ENCODE measurements at regions not wholly inside any gene's neighbourhood (a gene's known extent, or its start where the extent isn't known, plus 50 kb on each side); places are given as distances from the start of the nearest gene placed in this dataset.

DNA sequence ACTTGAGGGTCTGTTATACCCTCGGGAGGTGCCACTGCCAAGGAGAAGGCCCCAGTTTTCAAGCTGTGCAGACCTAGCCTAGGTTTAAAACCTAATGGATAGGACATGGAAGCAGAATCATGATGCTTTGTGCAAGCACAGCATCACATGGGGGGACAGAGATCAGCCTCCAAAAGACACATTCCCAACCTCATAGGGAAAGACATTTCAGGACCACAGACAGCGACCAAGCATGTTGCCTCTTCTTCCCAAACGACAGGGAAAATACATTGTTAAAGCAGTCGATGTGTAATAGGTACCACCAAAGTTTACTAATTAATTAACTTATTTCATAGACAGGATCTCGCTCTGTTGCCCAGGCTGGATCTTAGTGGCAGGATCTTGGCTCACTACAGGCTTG is 573.9 kb downstream of the TCERG1L start:
- peak; percentile 14 for DNase-seq (ENCODE audit: unreplicated experiment)
- no peak overlapping the region for H3K27ac Mint-ChIP-seq (ENCODE audit: low read depth, unreplicated experiment)
- H3K9me3 Mint-ChIP-seq (ENCODE audit: unreplicated experiment): peaks cover 46% of the 10 kb centered on the region
- H3K27me3 Mint-ChIP-seq (ENCODE audit: insufficient read depth, unreplicated experiment): no peaks in the 10 kb centered on the region
- TF ChIP-seq, protein P1, sequence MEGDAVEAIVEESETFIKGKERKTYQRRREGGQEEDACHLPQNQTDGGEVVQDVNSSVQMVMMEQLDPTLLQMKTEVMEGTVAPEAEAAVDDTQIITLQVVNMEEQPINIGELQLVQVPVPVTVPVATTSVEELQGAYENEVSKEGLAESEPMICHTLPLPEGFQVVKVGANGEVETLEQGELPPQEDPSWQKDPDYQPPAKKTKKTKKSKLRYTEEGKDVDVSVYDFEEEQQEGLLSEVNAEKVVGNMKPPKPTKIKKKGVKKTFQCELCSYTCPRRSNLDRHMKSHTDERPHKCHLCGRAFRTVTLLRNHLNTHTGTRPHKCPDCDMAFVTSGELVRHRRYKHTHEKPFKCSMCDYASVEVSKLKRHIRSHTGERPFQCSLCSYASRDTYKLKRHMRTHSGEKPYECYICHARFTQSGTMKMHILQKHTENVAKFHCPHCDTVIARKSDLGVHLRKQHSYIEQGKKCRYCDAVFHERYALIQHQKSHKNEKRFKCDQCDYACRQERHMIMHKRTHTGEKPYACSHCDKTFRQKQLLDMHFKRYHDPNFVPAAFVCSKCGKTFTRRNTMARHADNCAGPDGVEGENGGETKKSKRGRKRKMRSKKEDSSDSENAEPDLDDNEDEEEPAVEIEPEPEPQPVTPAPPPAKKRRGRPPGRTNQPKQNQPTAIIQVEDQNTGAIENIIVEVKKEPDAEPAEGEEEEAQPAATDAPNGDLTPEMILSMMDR (IDR thresholded peaks at IDR 0.05; ENCODE audit: unreplicated experiment): no peak
- H3K36me3 Mint-ChIP-seq (ENCODE audit: insufficient read depth, unreplicated experiment): no peaks in the 10 kb centered on the region
- POLR2A ChIA-PET: no interaction called here
- CTCF ChIA-PET: interaction anchor here (0.7 kb wide), 1 partner anchor 138 kb away, joined by 3 read pairs; no protein-coding TSS in a partner anchor
- H3K4me1 Mint-ChIP-seq (ENCODE audit: insufficient read depth, unreplicated experiment): no peaks in the 10 kb centered on the region
- intact Hi-C loops (cut with micrococcal nuclease): no loop called here
- no peak overlapping the region for H3K4me3 Mint-ChIP-seq (ENCODE audit: unreplicated experiment)
- no TSS peak for BruUV-seq (replicated peaks)

DNA sequence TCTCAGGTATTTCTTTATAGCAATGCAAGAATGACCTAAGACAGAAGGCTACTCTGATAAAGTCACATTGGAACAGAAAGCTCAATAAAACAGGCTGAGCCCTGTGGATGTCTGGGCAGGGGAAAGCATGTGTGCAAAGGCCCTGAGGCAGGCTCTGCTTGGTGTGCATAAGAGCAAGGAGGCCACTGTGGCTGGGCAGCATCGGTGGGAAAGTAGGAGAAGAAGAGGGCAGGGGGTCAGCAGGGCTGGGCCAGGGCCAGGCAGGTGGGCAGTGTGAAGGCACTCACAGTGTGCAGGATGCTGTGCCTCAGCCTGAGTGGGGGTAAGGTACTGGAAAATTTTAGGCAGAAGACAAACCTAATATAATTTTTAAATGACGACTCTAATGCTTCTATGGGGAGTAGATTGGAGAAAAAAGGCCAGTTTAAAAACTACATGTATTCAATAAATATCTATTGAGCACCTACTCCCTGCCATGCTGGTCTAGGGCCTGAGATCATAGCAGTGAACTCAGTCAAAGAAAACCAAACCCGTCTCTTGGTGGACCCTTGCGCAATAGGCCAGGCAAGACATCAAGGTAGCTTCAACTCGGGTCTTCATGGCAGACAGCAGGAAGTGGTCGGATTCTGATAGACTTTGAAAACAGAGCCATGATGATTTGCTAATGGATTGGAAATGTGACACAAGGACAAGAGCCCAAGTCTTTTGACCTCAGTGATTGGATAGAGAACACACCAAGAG is 572.3 kb downstream of the TCERG1L start:
- TF ChIP-seq, protein P1 (IDR thresholded peaks at IDR 0.05; ENCODE audit: unreplicated experiment): no peak
- no peak overlapping the region for H3K4me3 Mint-ChIP-seq (ENCODE audit: unreplicated experiment)
- intact Hi-C loops (cut with micrococcal nuclease): no loop called here
- no peaks in the 10 kb centered on the region for H3K36me3 Mint-ChIP-seq (ENCODE audit: insufficient read depth, unreplicated experiment)
- peaks cover 43% of the 10 kb centered on the region for H3K9me3 Mint-ChIP-seq (ENCODE audit: unreplicated experiment)
- H3K4me1 Mint-ChIP-seq (ENCODE audit: insufficient read depth, unreplicated experiment): no peaks in the 10 kb centered on the region
- H3K27me3 Mint-ChIP-seq (ENCODE audit: insufficient read depth, unreplicated experiment): no peaks in the 10 kb centered on the region
- DNase-seq (ENCODE audit: unreplicated experiment): no peak
- BruUV-seq (replicated peaks): no TSS peak
- no peak overlapping the region for H3K27ac Mint-ChIP-seq (ENCODE audit: low read depth, unreplicated experiment)
- ChIA-PET CTCF (no interaction called here), POLR2A (no interaction called here)

DNA sequence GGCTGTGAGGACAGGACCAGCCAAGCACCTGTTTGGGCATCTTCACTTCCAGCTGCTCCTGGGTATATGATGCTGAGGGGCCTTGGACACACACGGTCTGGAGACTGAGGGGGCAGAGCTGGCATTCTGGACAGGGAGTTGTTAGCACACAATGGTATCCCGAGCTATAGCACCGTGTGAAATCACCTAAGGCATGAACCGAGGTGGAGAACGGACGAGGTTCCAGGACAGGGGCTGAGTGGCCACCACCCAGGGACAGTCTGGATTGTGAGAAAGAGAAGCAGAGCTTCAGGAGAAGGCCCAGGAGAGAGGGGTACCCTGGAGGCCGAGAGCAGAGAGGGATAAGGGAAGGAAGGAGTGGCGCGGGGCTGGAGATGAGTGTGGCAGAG is 571.8 kb downstream of the TCERG1L start:
- ChIA-PET CTCF (no interaction called here), POLR2A (no interaction called here)
- intact Hi-C loops (cut with micrococcal nuclease): no loop called here
- no peaks in the 10 kb centered on the region for H3K4me1 Mint-ChIP-seq (ENCODE audit: insufficient read depth, unreplicated experiment)
- no peak overlapping the region for H3K27ac Mint-ChIP-seq (ENCODE audit: low read depth, unreplicated experiment)
- TF ChIP-seq, protein P1 (IDR thresholded peaks at IDR 0.05; ENCODE audit: unreplicated experiment): no peak
- H3K27me3 Mint-ChIP-seq (ENCODE audit: insufficient read depth, unreplicated experiment): no peaks in the 10 kb centered on the region
- H3K9me3 Mint-ChIP-seq (ENCODE audit: unreplicated experiment): peaks cover 37% of the 10 kb centered on the region
- H3K36me3 Mint-ChIP-seq (ENCODE audit: insufficient read depth, unreplicated experiment): no peaks in the 10 kb centered on the region
- no TSS peak for BruUV-seq (replicated peaks)
- no peak for DNase-seq (ENCODE audit: unreplicated experiment)
- no peak overlapping the region for H3K4me3 Mint-ChIP-seq (ENCODE audit: unreplicated experiment)

DNA sequence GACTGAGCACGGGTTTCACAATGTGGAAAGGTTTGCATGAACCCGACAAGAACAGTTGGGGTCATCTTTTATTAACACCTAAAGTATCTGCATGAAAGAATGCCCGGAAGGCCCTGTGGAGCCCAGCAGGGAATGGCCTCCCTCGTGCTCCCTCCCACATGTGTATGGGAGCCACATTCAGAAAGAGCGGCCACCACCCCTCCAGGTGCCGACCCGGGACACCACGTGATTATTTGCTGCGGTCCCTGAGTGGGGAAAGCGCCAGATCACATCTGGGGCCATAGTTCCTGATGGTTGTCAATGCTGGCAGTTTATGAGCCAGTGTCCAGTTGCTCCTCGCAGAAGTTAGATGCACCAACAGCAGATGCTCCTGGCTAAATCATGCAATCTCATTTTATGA is 571.4 kb downstream of the TCERG1L start:
- H3K36me3 Mint-ChIP-seq (ENCODE audit: insufficient read depth, unreplicated experiment): no peaks in the 10 kb centered on the region
- ChIA-PET CTCF (no interaction called here), POLR2A (no interaction called here)
- no peak overlapping the region for H3K4me3 Mint-ChIP-seq (ENCODE audit: unreplicated experiment)
- H3K27ac Mint-ChIP-seq (ENCODE audit: low read depth, unreplicated experiment): no peak overlapping the region
- peaks cover 33% of the 10 kb centered on the region for H3K9me3 Mint-ChIP-seq (ENCODE audit: unreplicated experiment)
- no peaks in the 10 kb centered on the region for H3K27me3 Mint-ChIP-seq (ENCODE audit: insufficient read depth, unreplicated experiment)
- no peak for DNase-seq (ENCODE audit: unreplicated experiment)
- BruUV-seq (replicated peaks): no TSS peak
- intact Hi-C loops (cut with micrococcal nuclease): no loop called here
- H3K4me1 Mint-ChIP-seq (ENCODE audit: insufficient read depth, unreplicated experiment): no peaks in the 10 kb centered on the region
- TF ChIP-seq, protein P1 (IDR thresholded peaks at IDR 0.05; ENCODE audit: unreplicated experiment): no peak

Measured in MCF 10A (cell line).